DND-41 (cell line): ENCODE measurements at regions not wholly inside any gene's neighbourhood (a gene's known extent, or its start where the extent isn't known, plus 50 kb on each side); places are given as distances from the start of the nearest gene placed in this dataset.

Experiments used
- CTCF ChIP-seq: IDR thresholded peaks from 2 replicates; pipeline ENCODE4 v1.5.1; 2012; ENCODE audit warnings: borderline replicate concordance, low read length, moderate library complexity, mild to moderate bottlenecking; ENCODE audit not compliant: poor library complexity, severe bottlenecking; ENCODE audit errors: extremely low read depth
- EZH2 ChIP-seq: IDR thresholded peaks from 3 replicates; pipeline ENCODE4 v1.6.1; 2012; ENCODE audit warnings: borderline replicate concordance, low read depth, mild to moderate bottlenecking, moderate library complexity, low read length, inconsistent platforms; ENCODE audit not compliant: severe bottlenecking

- TF ChIP-seq CTCF: no peak
- TF ChIP-seq EZH2: no peak
Observed at GRCh38 chr18:73093687-73094250, 226.0 kb upstream of the NETO1 start.
